Astrocyte (in vitro differentiated cells and primary cell): ENCODE measurements at regions not wholly inside any gene's neighbourhood (a gene's known extent, or its start where the extent isn't known, plus 50 kb on each side); places are given as distances from the start of the nearest gene placed in this dataset.
"Not testable (repeated sequence)": the region's sequence is repeated elsewhere in the genome, so short reads cannot be mapped to it uniquely, and the experiment has no call there.

Experiments used
- DNase-seq: peaks from one replicate; pipeline ENCODE4 v3.0.0-alpha.2; 2010; ENCODE audit warnings: low read depth
- FAIRE-seq: peaks from 2 replicates; lab custom pipeline; 2011; peaks lifted over from hg19 to GRCh38; lab: Jason Lieb, UNC
- H2AFZ ChIP-seq: 2 replicates; pipeline ENCODE4 v1.6.0; 2012; ENCODE audit warnings: low read depth, low read length, inconsistent platforms
- H3K27ac ChIP-seq: 2 replicates; pipeline ENCODE4 v1.5.1; 2011; ENCODE audit warnings: low read depth, low read length, inconsistent platforms
- H3K27me3 ChIP-seq: 2 replicates; pipeline ENCODE4 v1.6.0; 2011; ENCODE audit warnings: low read length, inconsistent platforms; ENCODE audit not compliant: insufficient read depth
- H3K36me3 ChIP-seq: 2 replicates; pipeline ENCODE4 v1.5.1; 2011; ENCODE audit warnings: low read length, inconsistent platforms; ENCODE audit not compliant: insufficient read depth
- H3K4me1 ChIP-seq: 2 replicates; pipeline ENCODE4 v1.5.1; 2011; ENCODE audit warnings: low read length, inconsistent platforms; ENCODE audit not compliant: insufficient read depth
- H3K4me2 ChIP-seq: 2 replicates; pipeline ENCODE4 v1.6.0; 2012; ENCODE audit warnings: low read length, inconsistent platforms
- H3K4me3 ChIP-seq: 2 replicates; pipeline ENCODE4 v1.5.1; 2011; ENCODE audit warnings: low read depth, mild to moderate bottlenecking, low read length, inconsistent platforms; ENCODE audit not compliant: insufficient read depth
- H3K79me2 ChIP-seq: 2 replicates; pipeline ENCODE4 v1.6.0; 2012; ENCODE audit warnings: mild to moderate bottlenecking, low read length, inconsistent platforms; ENCODE audit not compliant: insufficient read depth
- H3K9ac ChIP-seq: 2 replicates; pipeline ENCODE4 v1.6.0; 2012; ENCODE audit warnings: mild to moderate bottlenecking, low read length, inconsistent platforms
- H3K9me3 ChIP-seq: 2 replicates; pipeline ENCODE4 v1.5.1; 2012; ENCODE audit warnings: low read depth, mild to moderate bottlenecking, low read length, inconsistent platforms; ENCODE audit not compliant: insufficient read depth
- H4K20me1 ChIP-seq: 2 replicates; pipeline ENCODE4 v1.6.0; 2012; ENCODE audit warnings: low read length, inconsistent platforms; ENCODE audit not compliant: insufficient read depth
- H3K27ac Mint-ChIP-seq: one replicate; pipeline ENCODE4 v1.8.0; 2021; ENCODE audit warnings: mild to moderate bottlenecking, mixed read lengths; ENCODE audit not compliant: unreplicated experiment
- H3K27me3 Mint-ChIP-seq: one replicate; pipeline ENCODE4 v1.8.0; 2021; ENCODE audit warnings: low read depth, mixed read lengths; ENCODE audit not compliant: unreplicated experiment
- H3K36me3 Mint-ChIP-seq: one replicate; pipeline ENCODE4 v1.8.0; 2021; ENCODE audit warnings: low read depth, mixed read lengths; ENCODE audit not compliant: unreplicated experiment
- H3K4me1 Mint-ChIP-seq: one replicate; pipeline ENCODE4 v1.8.0; 2021; ENCODE audit warnings: low read depth, mixed read lengths; ENCODE audit not compliant: unreplicated experiment
- H3K4me3 Mint-ChIP-seq: one replicate; pipeline ENCODE4 v1.8.0; 2021; ENCODE audit warnings: mild to moderate bottlenecking, moderate library complexity, mixed read lengths; ENCODE audit not compliant: unreplicated experiment
- H3K9me3 Mint-ChIP-seq: one replicate; pipeline ENCODE4 v1.8.0; 2021; ENCODE audit warnings: mild to moderate bottlenecking, mixed read lengths; ENCODE audit not compliant: unreplicated experiment
- CTCF ChIP-seq: IDR thresholded peaks from 2 replicates; pipeline ENCODE4 v1.5.1; 2011; ENCODE audit warnings: low read depth, mild to moderate bottlenecking, inconsistent platforms, low read length, moderate library complexity; ENCODE audit not compliant: insufficient read depth
- EZH2 ChIP-seq: IDR thresholded peaks from 2 replicates; pipeline ENCODE4 v1.6.1; 2012; ENCODE audit warnings: mild to moderate bottlenecking, low read length, inconsistent platforms; ENCODE audit not compliant: insufficient read depth

GRCh38 chr16:6725634-6726331 lies 606.9 kb upstream of the RBFOX1 start:
- no peak overlapping the region for H3K27ac Mint-ChIP-seq
- no peak for DNase-seq

GRCh38 chr16:6725206-6725605 lies 607.4 kb upstream of the RBFOX1 start:
- H3K79me2 ChIP-seq, H3K9me3 Mint-ChIP-seq, H3K4me3 ChIP-seq, H2AFZ ChIP-seq, DNase-seq, FAIRE-seq, H3K36me3 ChIP-seq, H3K27me3 Mint-ChIP-seq, H3K4me2 ChIP-seq, H4K20me1 ChIP-seq, H3K27me3 ChIP-seq, H3K27ac ChIP-seq, H3K4me1 ChIP-seq, H3K27ac Mint-ChIP-seq, H3K36me3 Mint-ChIP-seq, H3K9me3 ChIP-seq, H3K4me1 Mint-ChIP-seq, H3K4me3 Mint-ChIP-seq, H3K9ac ChIP-seq: not testable (repeated sequence)

More at GRCh38 chr16:6725634-6726331, 606.9 kb upstream of the RBFOX1 start:
- Histone ChIP-seq H4K20me1 (no peaks in the 10 kb centered on the region), H2AFZ (no peak overlapping the region), H3K4me2 (no peak overlapping the region), H3K4me1 (no peaks in the 10 kb centered on the region), H3K27me3 (no peaks in the 10 kb centered on the region), H3K9ac (no peak overlapping the region), H3K36me3 (no peaks in the 10 kb centered on the region), H3K4me3 (no peak overlapping the region), H3K79me2 (no peaks in the 10 kb centered on the region), H3K9me3 (no peaks in the 10 kb centered on the region), H3K27ac (no peak overlapping the region)
- Mint-ChIP-seq H3K4me3 (no peak overlapping the region), H3K36me3 (no peaks in the 10 kb centered on the region), H3K4me1 (no peaks in the 10 kb centered on the region), H3K9me3 (no peaks in the 10 kb centered on the region), H3K27me3 (no peaks in the 10 kb centered on the region)
- TF ChIP-seq CTCF (no peak), EZH2 (no peak)
- no peak for FAIRE-seq

- no peaks in the 10 kb centered on the region for H3K4me1 ChIP-seq
- H2AFZ ChIP-seq, result no peak overlapping the region
- H3K4me2 ChIP-seq, result no peak overlapping the region
- no peak overlapping the region for H3K9ac ChIP-seq
- no peaks in the 10 kb centered on the region for H3K27me3 ChIP-seq
- H3K27ac ChIP-seq, result no peak overlapping the region
- no peaks in the 10 kb centered on the region for H3K36me3 Mint-ChIP-seq
- no peak overlapping the region for H3K4me3 ChIP-seq
- no peaks in the 10 kb centered on the region for H3K4me1 Mint-ChIP-seq
- H3K27ac Mint-ChIP-seq, result no peak overlapping the region
- H3K36me3 ChIP-seq, result no peaks in the 10 kb centered on the region
- H3K9me3 ChIP-seq, result peaks cover 3% of the 10 kb centered on the region
- H3K4me3 Mint-ChIP-seq, result no peak overlapping the region
- H3K79me2 ChIP-seq, result no peaks in the 10 kb centered on the region
- no peaks in the 10 kb centered on the region for H3K27me3 Mint-ChIP-seq
- no peak for DNase-seq
- no peak for TF ChIP-seq CTCF
- no peak for TF ChIP-seq EZH2
- H4K20me1 ChIP-seq, result no peaks in the 10 kb centered on the region
- FAIRE-seq, result no peak
- no peaks in the 10 kb centered on the region for H3K9me3 Mint-ChIP-seq
These were observed 609.9 kb upstream of the RBFOX1 start for GRCh38 chr16:6722786-6723185.
